Lower leg skin (tissue), 4 donors: ENCODE measurements at regions not wholly inside any gene's neighbourhood (a gene's known extent, or its start where the extent isn't known, plus 50 kb on each side); places are given as distances from the start of the nearest gene placed in this dataset.

Source experiments
- DNase-seq, 2 donors: peaks; one replicate each; pipeline ENCODE4 v3.0.0-alpha.2; 2019; ENCODE audit warnings: low spot score in 2 of 2
- H3K4me3 ChIP-seq: fragments of 200-600 bp; sonication (generic); 2 replicates; pipeline ENCODE4 v1.5.1; 2017; ENCODE audit warnings: mild to moderate bottlenecking, low read depth; ENCODE audit not compliant: poor library complexity, severe bottlenecking
- POLR2A ChIP-seq, 2 donors: fragments of 450-650 bp; IDR thresholded peaks; one replicate each; pipeline ENCODE4 v1.6.1; 2016 to 2017; ENCODE audit warnings: antibody characterized with exemption in 2 of 2, mild to moderate bottlenecking in 1 of 2, moderate library complexity in 1 of 2
- WGBS, 2 donors: methylation state at CpG; one replicate each; pipeline ENCODE4 v1.1.5; 2018; 5-methylcytosine and 5-hydroxymethylcytosine counted together
- intact Hi-C: fragments of 100-400 bp; cut with DNase I; formaldehyde crosslinking; loops from one replicate; pipeline ENCODE4 v1.15.0; 2023; ENCODE audit warnings: low total_unique reads
- TF ChIP-seq, protein P1 (sequence below), 3 donors: fragments of 450-650 bp; IDR thresholded peaks; one replicate each; pipeline ENCODE4 v1.5.1; 2016; ENCODE audit warnings: antibody characterized with exemption in 3 of 3, mild to moderate bottlenecking in 3 of 3, moderate library complexity in 2 of 3

DNA sequence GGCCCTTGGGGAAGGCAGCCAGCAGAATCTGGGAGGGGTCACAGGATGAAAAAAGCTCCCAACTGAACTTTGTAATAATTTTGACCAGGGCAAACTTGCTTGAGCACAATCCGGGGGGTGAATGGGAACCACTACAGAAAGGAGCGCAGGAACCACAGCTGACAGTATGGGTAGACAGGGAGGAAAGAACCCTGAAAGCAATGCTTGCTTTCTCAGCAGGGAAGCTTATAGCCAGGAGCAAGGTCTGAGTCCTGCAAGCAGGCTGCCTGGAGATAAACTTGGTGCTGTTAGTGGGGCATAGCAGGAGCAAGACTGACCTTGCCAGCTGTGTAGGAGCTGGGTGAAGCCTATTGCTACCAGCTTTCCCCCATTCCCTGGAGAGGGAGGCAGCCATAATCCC, 195.2 kb downstream of the MTCL1 start:
- no peak overlapping the region for H3K4me3 ChIP-seq
- intact Hi-C loops = no loop called here
- WGBS, 2 donors = 98% methylated on average over 2 of the region's 2 CpGs
- no peak for DNase-seq
- TF ChIP-seq, protein P1, sequence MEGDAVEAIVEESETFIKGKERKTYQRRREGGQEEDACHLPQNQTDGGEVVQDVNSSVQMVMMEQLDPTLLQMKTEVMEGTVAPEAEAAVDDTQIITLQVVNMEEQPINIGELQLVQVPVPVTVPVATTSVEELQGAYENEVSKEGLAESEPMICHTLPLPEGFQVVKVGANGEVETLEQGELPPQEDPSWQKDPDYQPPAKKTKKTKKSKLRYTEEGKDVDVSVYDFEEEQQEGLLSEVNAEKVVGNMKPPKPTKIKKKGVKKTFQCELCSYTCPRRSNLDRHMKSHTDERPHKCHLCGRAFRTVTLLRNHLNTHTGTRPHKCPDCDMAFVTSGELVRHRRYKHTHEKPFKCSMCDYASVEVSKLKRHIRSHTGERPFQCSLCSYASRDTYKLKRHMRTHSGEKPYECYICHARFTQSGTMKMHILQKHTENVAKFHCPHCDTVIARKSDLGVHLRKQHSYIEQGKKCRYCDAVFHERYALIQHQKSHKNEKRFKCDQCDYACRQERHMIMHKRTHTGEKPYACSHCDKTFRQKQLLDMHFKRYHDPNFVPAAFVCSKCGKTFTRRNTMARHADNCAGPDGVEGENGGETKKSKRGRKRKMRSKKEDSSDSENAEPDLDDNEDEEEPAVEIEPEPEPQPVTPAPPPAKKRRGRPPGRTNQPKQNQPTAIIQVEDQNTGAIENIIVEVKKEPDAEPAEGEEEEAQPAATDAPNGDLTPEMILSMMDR (IDR thresholded peaks at IDR 0.05) = no peak
- TF ChIP-seq POLR2A (IDR thresholded peaks at IDR 0.05) = no peak

DNA sequence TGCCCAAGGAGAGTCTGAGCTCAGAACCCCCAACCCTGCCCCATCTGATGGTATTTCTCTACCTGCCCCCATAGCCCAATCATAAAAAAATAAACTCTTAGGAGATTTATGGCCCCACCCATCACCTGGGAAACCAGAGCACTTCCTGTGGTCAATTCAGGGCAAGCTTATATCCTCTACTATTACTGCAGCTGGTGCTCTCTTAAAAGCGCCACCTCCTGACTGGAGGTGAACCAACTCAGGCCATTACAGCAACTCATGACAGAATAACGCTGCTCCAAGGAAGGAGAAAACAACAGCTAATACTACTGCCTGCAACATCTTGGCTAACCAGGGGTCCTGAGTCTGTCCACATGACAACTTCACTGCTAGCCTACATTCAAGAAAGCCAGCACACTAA, 195.7 kb downstream of the MTCL1 start:
- no peak overlapping the region for H3K4me3 ChIP-seq
- intact Hi-C loops = no loop called here
- WGBS, 2 donors = 71 to 92% methylated on average over 2 of the region's 2 CpGs
- no peak for DNase-seq
- TF ChIP-seq, protein P1 (IDR thresholded peaks at IDR 0.05) = no peak
- no peak for TF ChIP-seq POLR2A (IDR thresholded peaks at IDR 0.05)

DNA sequence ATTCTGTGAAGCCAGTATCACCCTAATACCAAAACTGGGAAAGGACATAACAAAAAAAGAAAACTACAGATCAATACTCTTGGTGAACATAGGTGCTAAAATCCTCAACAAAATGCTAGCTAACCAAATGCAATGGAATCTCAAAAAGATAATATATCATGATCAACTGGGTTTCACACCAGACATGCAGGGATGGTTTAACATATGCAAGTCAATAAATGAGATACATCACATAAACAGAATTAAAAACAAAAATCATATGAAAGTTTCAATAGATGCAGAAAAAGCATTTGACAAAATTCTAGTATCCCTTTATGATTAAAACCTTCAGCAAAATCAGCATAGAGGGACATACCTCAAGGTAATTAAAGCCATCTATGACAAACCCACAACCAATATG, 198.2 kb upstream of the NDUFV2 start:
- no peak for TF ChIP-seq POLR2A (IDR thresholded peaks at IDR 0.05)
- TF ChIP-seq, protein P1 (IDR thresholded peaks at IDR 0.05) = no peak
- H3K4me3 ChIP-seq = no peak overlapping the region
- no peak for DNase-seq
- intact Hi-C loops = no loop called here

DNA sequence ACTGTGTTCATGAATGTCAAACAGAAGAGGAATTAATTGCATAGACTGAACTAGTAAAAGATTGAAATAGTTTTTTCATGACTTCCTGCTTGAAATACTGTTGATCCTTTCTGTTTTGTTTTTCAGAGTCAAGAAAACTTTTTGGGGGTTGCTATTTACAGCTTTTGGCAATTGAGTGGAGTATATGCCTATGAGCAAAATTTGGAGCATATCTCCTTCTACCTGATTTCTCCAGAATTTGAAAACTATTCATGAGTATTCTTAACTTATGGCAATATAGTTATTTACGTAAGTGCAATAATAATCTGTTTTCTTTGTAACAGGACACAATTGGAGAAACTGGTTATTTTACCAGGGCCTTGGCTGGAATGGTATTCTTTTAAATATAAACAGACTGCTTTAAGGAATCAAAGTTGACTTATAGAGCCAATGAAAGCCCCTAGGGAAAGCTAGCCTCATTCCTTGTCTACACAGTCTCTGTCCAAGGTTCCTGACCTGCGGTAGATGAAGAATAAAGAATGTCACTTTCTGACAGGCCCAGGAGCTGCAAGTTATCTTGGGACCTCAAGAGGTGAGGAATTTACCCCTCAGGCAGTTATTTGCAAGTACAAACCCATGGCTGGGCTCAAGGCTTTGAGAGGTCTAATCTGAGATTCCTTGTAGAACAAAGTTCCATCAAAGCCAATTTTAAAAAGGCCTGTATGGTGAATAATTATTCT, 193.5 kb upstream of the NDUFV2 start:
- no peak overlapping the region for H3K4me3 ChIP-seq
- WGBS, 2 donors = 80 to 83% methylated on average over 2 of the region's 2 CpGs
- intact Hi-C loops = no loop called here
- TF ChIP-seq, protein P1 (IDR thresholded peaks at IDR 0.05) = no peak
- TF ChIP-seq POLR2A (IDR thresholded peaks at IDR 0.05) = no peak
- no peak for DNase-seq

DNA sequence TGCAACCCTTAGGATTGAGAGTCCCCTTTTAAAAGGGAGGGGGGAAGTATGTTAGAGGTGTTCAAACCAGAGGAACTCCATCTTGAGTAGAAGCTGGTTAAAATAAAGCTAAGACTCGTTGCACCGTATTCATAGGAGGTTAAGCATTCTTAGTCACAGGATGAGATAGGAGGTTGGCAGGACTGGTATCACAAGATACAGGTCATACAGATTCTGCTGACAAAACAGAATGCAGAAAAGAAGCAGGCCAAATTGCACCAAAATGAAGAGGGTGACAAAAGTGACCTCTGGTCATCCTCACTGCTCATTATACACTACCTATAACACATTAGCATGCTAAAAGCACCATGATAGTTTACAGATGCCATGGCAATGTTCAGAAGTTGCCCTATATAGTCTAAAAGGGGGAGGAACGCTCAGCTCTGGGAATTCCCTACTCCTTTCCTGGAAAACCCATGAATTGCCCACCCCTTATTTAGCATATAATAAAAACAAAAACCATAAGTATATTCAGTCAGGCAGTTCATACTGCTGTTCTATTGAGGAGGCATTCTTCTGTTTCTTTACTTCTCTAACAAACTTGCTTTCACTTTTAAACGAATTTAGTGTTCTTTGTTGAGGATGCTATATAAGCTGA, 192.2 kb upstream of the NDUFV2 start:
- 58% methylated on average over 4 of the region's 4 CpGs for WGBS, 2 donors
- no peak overlapping the region for H3K4me3 ChIP-seq
- intact Hi-C loops = no loop called here
- no peak for TF ChIP-seq POLR2A (IDR thresholded peaks at IDR 0.05)
- TF ChIP-seq, protein P1 (IDR thresholded peaks at IDR 0.05) = no peak
- DNase-seq = no peak
